ENCODE measurements at regions not wholly inside any gene's neighbourhood (a gene's known extent, or its start where the extent isn't known, plus 50 kb on each side); places are given as distances from the start of the nearest gene placed in this dataset.

DNA sequence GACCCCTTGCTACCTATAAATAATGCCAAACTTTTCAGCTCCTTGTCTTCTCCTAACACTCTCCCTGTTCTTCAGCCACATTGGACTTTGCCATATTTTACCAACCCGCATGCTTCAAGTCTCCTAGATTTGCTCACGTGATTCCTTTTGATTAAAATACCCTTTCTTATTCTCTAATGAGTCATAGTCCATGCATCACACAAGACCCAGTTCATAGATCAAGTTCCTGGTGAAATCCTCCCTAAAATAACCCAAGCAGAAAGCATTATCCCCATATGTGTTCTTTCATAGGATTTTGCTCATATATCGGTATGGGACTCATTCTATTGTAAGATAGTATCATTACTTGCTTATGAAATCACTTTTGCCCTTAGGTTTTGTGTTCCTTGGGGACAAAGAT lies 108.9 kb upstream of the STXBP5 start:
- no peak for DNase-seq

DNA sequence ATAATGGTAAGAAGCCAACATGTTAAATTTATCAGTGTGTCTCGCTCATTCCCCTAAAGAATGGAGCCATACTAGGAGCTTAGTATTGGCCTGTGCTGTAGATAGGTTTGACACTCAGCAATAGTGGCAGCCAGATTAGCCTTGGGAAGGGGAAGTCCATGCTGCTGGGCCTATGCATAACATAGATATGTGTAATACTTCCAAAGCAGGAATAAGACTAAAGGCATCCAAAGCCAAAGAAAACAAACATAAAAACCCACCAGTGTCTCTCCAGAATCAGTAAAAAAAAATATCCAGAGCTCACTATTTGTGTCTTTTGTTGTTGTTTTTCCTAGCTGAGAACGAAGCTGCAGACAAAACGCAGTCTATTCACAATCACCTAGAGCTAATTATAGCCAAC lies 104.2 kb upstream of the STXBP5 start:
- no peak for DNase-seq

DNA sequence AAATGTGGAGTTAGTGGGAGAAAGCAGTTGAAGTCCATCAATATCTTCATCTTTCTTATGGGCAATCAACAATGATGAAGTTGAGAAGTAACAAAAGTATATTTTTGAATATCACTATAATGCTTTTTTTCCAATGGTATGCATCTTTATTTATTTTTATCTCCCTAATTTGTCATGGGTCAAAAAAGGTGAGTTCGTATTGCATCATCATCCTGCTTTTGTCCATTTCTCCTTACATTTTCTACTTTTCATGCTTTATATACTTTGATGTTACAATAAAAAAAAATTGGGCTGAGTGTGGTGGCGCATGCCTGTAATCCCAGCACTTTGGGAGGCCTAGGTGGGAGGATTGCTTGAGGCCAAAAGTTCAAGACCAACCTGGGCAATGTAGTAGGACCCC lies 101.2 kb upstream of the STXBP5 start:
- DNase-seq = no peak

DNA sequence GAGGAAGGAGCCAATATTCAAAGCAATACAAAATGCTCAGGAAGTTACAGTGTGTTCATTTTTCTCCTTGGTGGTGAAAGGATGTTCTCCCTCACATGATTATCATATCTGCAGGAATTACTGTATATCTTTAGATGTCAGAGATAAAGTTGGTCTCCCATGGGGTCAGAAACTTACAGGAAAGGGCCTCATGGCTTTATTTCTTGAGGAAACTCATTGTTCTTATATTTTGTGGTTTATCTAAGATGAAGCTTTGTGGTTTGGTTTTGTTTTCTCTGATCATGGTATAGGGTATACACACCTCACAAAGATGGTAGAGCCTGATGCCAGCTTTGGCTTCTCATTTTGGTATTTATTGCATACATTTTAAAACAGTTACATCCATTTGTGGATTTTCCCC lies 100.5 kb upstream of the STXBP5 start:
- no peak for DNase-seq

DNA sequence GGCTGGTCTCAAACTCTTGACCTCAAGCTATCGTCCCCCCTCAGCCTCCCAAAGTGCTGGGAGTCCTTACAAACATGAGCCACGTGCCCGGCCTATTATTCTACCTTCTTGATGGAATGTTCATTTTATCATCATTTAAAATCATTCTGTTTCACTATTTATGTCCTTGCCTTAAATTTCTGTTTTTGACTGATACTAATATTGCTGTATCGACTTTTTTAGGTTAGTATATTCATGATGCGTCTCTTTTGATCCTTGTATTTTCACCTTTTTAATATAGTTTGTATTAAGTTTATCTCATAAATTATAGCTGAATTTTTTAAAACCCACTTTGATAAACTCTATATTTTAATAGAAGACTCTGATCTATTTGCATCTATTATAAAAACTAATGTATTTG lies 98.4 kb upstream of the STXBP5 start:
- DNase-seq = no peak

DNA sequence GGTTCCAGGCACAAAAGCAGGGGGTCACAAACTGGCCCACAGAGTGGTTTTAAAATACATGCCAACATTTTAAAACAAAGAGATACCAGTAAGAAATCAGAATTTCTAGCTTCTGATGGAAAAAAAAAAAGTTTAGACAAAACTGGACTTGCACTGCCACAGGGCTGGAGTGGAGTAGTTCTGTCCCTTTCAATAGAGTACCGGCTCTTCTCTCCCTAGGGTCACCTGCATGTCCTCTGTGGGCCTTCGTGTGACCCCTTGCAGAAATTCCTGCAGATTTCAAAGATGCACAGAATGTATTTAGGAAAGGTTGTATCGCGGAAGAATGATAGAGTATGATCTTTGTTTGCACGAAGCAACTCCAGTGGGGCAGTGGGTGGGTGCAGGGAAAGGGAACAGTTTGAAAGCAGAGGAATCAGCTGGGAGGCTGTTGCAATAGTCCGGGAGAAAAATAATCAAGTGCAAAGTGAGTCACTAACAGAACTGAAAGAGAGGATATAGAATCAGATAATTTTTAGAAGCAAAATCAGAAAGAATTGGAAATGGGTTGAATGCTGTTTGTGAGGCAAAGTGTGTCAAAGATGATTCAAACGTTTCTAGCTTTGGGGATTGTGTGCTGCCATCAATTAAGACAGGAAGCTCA lies 97.3 kb upstream of the STXBP5 start:
- no peak for DNase-seq

DNA sequence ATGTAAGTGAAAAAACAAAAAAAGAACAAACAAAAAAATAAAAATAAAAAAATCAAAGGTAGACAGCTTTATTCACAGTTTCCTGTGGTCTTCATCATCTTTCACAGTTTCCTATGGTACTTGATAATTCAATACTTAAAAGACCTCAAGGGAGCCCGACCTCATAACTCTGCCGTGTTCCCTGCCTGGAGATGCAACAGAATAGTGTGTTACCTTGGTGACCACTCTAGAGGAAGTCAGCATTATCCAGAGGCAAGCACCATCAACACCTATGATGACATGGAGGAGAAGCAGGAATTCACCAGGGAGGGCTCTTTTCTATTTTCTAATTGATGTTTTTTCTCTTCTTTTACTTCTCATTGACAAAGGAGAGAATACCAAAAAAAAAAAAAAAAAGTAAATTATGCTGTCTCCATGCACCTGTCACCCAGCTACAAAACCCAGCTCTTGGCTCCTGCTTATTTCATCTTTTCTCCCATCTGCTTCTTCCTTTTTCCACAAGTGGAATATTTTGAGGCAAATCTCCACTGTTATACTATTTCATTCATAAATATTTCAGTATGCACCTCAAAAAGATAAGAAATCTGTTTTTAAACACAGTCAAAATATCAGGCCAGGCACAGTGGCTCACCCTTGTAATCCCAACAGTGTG lies 95.8 kb upstream of the STXBP5 start:
- DNase-seq = no peak

DNA sequence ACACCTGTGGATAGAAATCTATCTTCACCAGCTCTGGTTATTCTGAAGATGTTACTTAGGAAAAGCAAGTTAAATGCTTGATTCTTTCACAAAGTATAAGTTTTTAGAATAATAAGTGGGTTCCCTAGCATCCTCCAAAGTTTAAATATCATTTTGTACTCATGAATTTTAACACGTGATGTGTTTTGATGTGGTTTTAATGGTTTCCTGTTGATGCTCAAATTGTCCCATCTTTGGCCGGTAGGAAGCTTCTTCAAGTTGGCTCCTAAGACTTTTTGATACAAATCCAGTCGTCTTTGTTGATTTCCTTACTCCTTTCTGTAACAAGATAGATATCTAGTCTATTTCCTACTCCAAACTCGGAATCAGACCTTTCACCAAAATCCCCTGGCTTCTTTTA lies 94.5 kb upstream of the STXBP5 start:
- peak; percentile 9 for DNase-seq

DNA sequence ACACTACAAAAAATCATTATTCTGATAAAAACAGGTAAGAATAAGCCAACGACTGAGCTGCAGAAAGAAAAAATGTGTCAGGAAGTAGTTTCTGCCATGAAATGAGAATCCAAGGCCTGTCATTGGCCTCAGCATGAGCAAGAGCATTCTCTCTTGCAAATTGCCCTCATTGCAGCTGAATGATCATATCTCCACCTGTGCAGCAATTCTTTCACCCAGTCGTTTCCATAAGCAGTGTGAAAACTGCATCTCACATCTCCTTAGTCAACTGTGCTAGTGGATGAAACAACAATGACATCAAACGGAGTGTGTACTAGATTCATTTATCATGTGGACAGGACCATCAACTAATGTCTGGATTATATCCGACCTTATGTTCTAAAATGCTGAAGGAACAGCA lies 88.2 kb upstream of the STXBP5 start:
- DNase-seq = no peak

DNA sequence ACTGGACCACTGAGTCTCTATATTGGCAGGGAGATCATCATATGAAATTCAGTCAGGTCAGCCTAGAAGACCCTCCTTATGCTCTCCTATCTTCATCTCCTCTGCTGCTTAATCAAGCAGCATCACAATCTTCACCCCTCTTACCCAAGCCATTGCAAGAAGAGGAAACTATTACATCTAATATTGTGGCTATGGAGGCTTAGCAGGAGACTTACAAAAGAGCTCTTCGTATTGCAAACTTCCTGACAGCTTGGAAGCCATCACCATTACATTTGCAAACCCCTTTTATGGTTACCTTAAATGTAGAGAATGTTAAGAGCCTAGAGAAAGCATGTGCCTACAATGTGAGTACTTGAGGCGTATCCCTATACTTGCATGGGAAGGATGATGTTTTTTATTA lies 87.2 kb upstream of the STXBP5 start:
- no peak for DNase-seq

DNA sequence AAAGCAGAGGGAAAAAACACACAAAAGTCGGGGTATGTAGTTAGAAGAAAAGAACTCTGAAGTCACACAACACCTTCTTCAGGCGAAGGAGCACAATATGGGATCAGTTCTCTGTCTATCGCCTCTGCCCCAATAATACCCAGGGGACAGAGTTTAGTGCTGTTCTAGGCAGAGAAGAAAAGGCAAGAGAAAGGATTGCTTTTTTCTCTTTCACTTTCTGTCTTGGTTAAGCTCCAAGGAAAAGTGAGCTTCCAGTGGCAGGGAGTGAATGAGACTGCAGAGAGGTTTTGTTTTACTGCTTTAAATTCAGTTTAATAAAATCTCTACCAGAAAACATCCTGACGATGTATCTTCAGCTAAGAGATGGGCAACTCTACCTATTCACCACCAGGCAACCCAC lies 86.6 kb upstream of the STXBP5 start:
- no peak for DNase-seq

DNA sequence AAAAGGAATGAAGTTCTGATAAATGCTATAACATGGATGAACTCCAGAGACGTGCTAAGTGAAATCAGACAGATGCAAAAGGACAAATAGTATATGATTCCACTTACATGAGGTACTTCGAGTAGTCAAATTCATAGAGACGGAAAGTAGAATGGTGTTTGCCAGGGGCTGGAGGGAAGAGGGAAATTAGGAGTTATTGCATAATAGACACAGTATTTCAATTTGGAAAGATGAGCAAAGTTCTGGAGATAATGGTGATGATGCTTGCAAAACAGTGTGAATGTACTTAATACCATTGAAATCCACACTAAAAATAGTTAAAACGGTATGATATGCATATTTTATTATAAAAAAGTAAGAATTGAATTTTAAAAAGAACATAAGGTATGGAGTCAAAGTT lies 84.9 kb upstream of the STXBP5 start:
- DNase-seq = no peak

DNA sequence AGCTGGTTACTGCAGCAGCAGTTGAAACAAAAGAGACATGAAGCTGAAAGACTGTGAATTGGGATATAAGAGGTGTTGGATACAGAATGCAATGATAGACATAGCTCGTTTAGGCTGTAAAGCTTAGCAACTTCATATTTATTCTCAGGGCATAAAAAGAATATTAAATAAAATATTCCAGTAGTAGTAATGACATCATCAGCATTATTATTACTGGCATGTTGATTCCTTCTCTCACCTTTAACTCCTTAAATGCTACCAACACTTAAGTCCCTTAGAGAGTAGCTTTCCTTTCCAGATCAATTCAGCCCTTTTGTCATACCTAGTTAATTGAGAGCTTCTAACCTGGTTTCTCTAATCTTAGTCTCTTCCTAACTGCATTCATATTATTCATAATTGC lies 81.4 kb upstream of the STXBP5 start:
- no peak for DNase-seq

DNA sequence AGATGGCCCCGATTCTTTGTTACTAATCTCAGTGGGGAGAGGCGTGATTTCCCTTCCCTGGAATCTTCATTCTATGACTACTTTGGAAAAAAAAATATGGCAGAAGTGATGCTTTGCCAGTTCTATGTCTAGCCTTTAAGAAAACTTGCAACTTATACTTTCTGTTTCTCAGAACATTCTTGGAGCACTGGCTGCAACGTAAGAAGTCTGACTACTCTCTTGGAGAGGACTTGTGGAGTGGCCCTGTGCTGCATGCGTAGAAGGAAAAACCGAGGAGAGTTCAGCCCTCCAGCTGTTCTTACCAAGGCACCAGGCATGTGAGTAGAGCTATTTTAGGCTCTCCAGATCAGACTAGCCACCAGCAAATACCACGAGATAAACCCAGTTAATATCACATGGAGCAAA lies 77.6 kb upstream of the STXBP5 start:
- no peak for DNase-seq

DNA sequence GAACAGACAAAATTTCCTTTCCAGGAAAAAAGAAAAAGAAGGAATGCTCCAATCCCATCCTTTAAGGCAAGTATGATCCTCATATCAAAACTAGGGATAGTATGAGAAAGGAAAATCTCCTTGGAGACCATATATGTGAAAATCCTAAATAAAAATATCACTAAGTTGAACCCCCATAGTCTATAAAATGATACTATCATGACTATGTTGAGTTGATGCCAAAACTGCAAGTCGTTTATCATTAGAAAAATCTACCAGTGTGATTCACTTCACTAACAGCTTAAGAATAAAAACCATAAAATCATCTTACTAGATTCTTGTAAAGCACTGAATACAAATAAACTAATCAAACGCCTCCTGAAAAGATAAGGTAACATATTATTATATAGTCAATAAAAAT lies 76.6 kb upstream of the STXBP5 start:
- no peak for DNase-seq

DNA sequence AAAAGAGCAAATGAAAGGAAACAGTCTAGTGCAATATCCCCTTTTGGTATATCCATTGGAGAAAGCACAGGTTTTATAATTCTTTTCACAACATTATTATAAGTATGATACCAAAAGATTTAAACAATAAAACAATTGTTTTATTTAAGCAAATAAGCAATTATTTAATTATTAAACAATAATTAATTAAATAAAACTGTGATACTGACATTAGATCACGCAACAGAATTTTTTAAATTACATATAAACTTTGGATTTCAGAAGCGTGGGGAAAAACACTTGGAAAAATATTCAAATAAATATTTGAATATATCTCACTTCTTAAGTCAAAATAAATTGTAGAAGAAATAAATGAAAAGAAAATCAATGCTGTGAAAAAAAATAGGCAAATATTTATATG lies 76.2 kb upstream of the STXBP5 start:
- no peak for DNase-seq

DNA sequence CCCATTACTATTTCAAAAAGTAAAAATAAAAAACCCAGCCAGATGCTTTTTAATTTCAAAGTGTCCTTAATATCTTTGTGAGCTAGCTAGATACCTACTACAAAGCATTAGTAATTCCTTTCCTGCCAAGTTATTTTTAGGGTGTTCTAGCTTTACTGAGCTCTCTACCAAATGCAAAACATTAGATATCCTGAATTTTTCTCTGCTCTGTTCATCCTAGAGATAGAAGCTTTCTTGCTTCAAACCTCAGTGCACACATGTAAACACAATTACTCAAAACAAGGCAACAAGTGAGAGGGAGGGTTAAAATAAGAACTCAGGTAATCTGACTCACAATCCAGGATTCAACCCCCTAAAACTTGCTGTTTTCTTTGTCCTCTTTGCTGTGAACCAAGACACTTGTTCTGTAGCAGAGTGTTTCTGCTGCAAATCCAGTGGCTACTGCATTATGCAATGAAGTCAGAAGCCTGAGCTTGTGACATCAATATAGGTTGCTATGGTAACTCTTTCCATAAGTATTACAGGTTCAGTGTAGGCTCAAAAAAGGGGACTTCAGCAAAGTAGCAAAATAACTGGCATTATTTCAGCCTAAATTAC lies 72.6 kb upstream of the STXBP5 start:
- DNase-seq = no peak

DNA sequence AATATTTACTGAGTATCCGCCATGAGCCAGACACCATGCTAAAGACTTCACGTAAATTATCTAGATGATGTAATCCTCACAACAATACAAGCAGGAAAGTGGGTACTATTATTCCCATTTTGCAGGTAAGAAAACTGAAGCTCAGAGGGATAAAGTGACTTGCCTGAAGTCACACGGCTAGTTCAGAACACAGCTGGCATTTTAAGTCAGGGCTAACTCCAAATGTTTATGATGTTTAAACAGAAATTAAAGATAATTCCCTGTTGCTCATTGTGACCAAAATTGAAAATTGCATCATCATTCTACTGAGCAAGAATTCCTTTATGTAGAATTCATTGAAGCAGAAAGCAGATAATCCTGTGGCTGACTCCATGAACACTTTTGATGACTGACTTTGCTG lies 71.3 kb upstream of the STXBP5 start:
- no peak for DNase-seq

DNA sequence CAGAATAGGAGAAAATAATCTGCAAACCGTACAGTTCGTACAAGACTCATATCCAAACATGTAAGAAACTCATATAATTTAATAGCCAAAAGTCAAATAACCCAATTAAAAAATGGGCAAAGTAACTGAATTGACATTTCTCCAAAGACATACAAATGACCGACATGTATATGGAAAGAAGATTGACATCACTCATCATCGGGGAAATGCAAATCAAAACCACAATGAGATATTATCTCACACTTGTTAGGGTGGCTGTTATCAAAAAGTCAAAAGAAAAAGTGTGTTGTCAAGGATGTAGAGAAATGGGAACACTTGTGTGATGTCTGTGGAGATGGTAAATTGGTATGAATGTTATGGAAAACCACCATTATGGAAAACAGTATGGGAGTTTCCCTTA lies 70.5 kb upstream of the STXBP5 start:
- DNase-seq = no peak

DNA sequence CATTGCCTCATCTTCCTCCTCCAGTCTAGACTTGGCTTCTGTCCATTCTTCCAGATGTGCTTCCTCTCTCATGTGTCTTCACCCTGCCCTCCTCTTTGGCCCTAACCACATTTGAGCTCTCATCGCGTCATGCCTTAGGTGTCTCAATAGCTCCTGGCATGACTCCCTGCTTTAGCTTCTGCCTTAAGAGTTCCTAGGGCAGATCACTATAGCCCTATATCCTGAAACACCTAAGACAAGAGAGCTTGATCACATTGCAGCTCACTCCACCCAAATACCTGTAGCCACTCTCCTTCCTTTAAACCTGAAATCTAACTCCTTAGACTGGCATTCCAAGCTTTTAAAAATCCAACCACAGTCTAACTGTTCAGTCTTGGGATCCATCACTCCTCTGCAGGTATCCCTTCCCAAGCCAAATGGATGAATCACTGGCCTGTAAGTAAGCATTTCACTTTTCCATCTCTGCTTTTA lies 69.0 kb upstream of the STXBP5 start:
- no peak for DNase-seq

DNA sequence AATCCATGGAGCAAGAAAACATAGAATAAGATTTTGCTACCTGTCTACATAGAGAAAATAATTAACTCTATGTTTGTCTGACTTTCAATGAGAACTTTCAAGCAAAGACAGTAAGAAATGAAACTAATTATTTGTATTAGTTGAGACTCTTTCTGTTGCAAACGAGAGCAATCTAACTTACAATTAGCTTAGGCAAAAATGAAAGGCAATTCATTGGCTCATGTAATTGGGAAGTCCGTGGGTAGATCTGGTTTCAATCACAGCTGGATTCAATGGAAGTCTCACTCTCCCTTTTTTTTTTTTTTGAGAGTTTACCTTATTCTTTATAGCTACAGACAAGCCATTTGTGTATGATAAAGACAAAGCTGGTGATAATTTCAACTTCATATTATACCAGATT lies 68.2 kb upstream of the STXBP5 start:
- no peak for DNase-seq

DNA sequence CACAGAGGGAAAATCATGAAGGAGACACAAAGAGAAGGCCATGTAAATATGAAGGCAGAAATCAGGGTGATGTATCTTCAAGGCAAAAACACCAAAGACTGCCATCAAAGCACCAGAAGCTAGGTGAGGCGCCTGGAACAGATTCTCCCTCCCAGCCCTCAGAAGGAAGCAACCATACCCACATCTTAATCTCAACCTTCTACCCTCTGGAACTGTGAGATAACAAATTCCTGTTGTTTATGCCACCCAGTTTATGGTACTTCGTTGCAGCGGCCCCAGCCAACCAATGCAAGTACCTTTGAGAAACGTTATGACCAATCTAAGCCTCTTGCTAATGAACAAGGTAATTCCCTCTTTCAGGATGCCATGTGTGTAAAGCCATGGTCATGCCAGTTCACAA lies 66.2 kb upstream of the STXBP5 start:
- no peak for DNase-seq

DNA sequence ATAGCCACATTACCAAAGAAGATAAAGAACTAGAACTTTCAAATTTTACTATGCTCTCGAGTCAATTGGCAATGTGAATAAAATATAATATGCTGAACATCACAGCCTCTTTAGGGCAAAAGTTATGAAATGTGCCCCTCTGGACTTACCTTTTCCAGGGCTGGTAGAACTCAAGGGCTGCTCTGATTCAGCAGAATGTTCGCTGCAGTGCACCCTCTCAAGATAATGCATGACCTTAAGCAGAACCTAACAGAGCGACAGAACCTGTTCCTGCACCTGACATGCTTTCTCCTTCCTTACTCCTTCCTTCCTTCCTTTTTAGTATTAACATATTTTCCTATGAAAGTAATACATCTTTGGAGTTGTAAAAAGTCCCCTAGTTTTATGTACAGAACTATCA lies 65.4 kb upstream of the STXBP5 start:
- DNase-seq = no peak

DNA sequence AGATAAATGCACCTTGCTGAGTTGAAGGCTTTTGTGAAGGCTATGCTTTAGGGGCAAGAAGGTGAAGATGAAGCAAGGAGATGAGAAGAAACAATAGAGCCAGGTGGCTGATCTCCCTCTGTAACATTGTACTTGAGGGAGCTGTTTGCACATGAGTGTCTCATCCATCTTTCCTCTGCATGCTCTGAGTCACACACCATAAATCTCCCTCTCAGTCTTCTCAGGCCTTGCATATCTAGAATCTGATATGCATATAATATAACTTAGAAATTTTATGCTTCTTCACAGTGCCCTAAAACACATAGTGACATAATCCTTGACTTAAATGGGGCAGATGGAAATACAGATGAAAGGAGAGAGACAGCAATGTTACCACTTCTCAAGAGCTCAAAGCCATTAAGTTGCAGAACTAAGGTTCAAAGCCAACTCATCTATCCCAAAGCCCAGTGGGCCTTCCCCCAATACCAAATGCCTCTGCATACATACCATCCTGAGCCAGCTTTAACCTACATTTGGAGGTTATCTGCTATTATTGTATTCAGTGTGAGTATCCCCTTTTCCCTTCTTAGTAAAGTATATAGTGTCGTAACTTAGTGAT lies 62.4 kb upstream of the STXBP5 start:
- DNase-seq = no peak
